T-cell (primary cell): ENCODE measurements at regions not wholly inside any gene's neighbourhood (a gene's known extent, or its start where the extent isn't known, plus 50 kb on each side); places are given as distances from the start of the nearest gene placed in this dataset.

Source experiments
- ATAC-seq, 4 experiments: fragments of 200-7000 bp in 3 of 4; fragments of 150-1000 bp in 1 of 4; cut with Tn5 transposase; replicated peaks in 1 of 4; 1 replicate in 3 of 4; 2 replicates in 1 of 4; pipeline ENCODE4 v1.10.0; 2021; ENCODE audit warnings: moderate library complexity in 3 of 4, mild to moderate bottlenecking in 2 of 4, moderate number of reproducible peaks in 1 of 4
- CTCF ChIA-PET, 2 donors: fragments of 300-600 bp; sonication (Branson Sonifier 250); formaldehyde crosslinking; loops; one replicate each; lab custom pipeline; 2022; ENCODE audit warnings: antibody characterized with exemption in 2 of 2; lab: Charles Lee
- POLR2A ChIA-PET, 2 donors: fragments of 300-600 bp; sonication (Branson Sonifier 250); formaldehyde crosslinking; loops; one replicate each; lab custom pipeline; 2022; ENCODE audit warnings: antibody characterized with exemption in 2 of 2; lab: Charles Lee
- DNase-seq, 35 experiments: peaks; one replicate each; pipeline versions ENCODE4 v3.0.0 to v3.0.0-alpha.2; 2013 to 2023
- H3K27ac ChIP-seq: one replicate; pipeline ENCODE4 v1.5.1; 2013; ENCODE audit warnings: low read length
- H3K27me3 ChIP-seq, 2 experiments: replicated peaks in 1 of 2; 1 replicate in 1 of 2; 2 replicates in 1 of 2; pipeline versions ENCODE4 v1.6.1 to v1.7.0; 2013; ENCODE audit warnings: low read length in 1 of 2, mixed read lengths in 1 of 2; ENCODE audit not compliant: control insufficient read depth in 2 of 2, insufficient read depth in 2 of 2; ENCODE audit errors: extremely low read depth in 1 of 2
- H3K36me3 ChIP-seq, 2 donors: 1 replicate in 1 of 2; 2 replicates in 1 of 2; pipeline versions ENCODE4 v1.6.1 to v1.7.0; 2013; ENCODE audit warnings: low read length in 1 of 2; ENCODE audit not compliant: control insufficient read depth in 2 of 2, insufficient read depth in 1 of 2; ENCODE audit errors: extremely low read depth in 1 of 2
- H3K4me1 ChIP-seq, 2 experiments: 1 replicate in 1 of 2; 2 replicates in 1 of 2; pipeline versions ENCODE4 v1.6.1 to v1.7.0; 2013; ENCODE audit warnings: low read length in 2 of 2, mixed read lengths in 1 of 2; ENCODE audit not compliant: insufficient read depth in 2 of 2, control insufficient read depth in 1 of 2; ENCODE audit errors: extremely low read depth in 1 of 2
- H3K4me3 ChIP-seq, 2 donors: 1 replicate in 1 of 2; 2 replicates in 1 of 2; pipeline versions ENCODE4 v1.5.1 to v1.7.0; 2013; ENCODE audit warnings: mild to moderate bottlenecking in 2 of 2, low read length in 1 of 2, moderate library complexity in 1 of 2; ENCODE audit not compliant: control insufficient read depth in 1 of 2; ENCODE audit errors: extremely low read depth in 1 of 2
- H3K9me3 ChIP-seq: 2 replicates; pipeline ENCODE4 v1.7.0; 2013
- H3K27ac Mint-ChIP-seq, 2 donors: one replicate each; pipeline ENCODE4 v1.8.0; 2020 to 2021; ENCODE audit warnings: mild to moderate bottlenecking in 2 of 2, mixed read lengths in 2 of 2
- H3K27me3 Mint-ChIP-seq, 2 donors: one replicate each; pipeline ENCODE4 v1.8.0; 2021 to 2022; ENCODE audit warnings: mixed read lengths in 2 of 2
- H3K36me3 Mint-ChIP-seq: one replicate; pipeline ENCODE4 v1.8.0; 2021; ENCODE audit warnings: mixed read lengths
- H3K4me1 Mint-ChIP-seq, 3 donors: one replicate each; pipeline ENCODE4 v1.8.0; 2020 to 2022; ENCODE audit warnings: mixed read lengths in 3 of 3, mild to moderate bottlenecking in 1 of 3
- H3K4me3 Mint-ChIP-seq, 3 donors: one replicate each; pipeline ENCODE4 v1.8.0; 2020 to 2022; ENCODE audit warnings: mild to moderate bottlenecking in 3 of 3, mixed read lengths in 3 of 3, moderate library complexity in 3 of 3
- H3K9me3 Mint-ChIP-seq, 3 donors: one replicate each; pipeline ENCODE4 v1.8.0; 2020 to 2022; ENCODE audit warnings: mixed read lengths in 3 of 3
- WGBS: methylation state at CpG from one replicate; pipeline ENCODE4 v1.1.5; 2013; ENCODE audit warnings: missing lambda C conversion rate; ENCODE audit not compliant: insufficient coverage; 5-methylcytosine and 5-hydroxymethylcytosine counted together

DNA sequence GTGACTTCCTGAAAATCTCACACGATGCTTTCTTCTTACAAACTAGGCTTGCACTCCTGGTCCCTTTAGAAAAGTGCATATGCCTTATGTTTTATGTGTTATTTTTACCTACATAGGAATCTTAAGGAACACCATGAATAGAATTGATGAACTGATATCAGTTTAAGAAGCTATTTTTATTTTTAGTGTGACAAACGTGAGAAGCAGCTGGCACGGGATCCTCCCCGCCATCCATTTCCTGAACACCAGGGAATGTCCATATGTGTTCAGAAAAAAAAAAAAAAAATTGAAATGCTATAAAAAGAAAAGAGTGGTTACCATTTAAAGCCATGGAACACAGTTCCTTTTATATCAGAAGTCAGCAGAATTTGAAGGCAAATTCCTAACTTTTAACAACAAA lies 1096.1 kb upstream of the PRKX start:
- ATAC-seq (no peak), DNase-seq (no peak)
- no peak overlapping the region for H3K27ac ChIP-seq
- no peaks in the 10 kb centered on the region for H3K9me3 ChIP-seq
- ChIA-PET POLR2A (no interaction called here), CTCF (no interaction called here)
- Mint-ChIP-seq H3K36me3 (no peaks in the 10 kb centered on the region), H3K4me3 (no peak overlapping the region), H3K9me3 (peaks cover 0 to 9% (median 7%) of the 10 kb centered on the region in 3 donors), H3K27me3 (no peaks in the 10 kb centered on the region), H3K27ac (no peak overlapping the region), H3K4me1 (no peaks in the 10 kb centered on the region)
- H3K4me3 ChIP-seq, result no peak overlapping the region
- no peaks in the 10 kb centered on the region for H3K4me1 ChIP-seq
- WGBS, result no CpG with 5 or more reads among the region's 4 CpGs
- no peaks in the 10 kb centered on the region for H3K27me3 ChIP-seq
- H3K36me3 ChIP-seq, result no peaks in the 10 kb centered on the region

DNA sequence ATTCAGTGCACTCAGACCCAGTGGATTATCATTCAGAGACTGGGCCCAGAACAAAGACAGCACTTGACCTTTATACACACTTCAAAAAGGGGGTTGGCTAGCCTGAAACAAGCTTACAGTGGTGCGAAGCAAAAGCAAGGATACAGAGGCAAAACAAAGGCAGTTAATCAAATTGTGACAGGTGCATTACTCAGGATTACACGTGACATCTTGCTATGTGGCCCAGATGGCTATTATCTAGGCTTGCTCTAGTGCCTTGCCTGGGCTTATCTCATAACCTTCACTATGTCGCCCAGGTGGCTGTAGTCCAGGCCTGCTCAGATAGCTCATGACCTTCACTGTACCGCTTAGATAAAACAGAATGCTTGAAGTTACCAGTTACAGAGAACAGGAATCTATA lies 1092.1 kb upstream of the PRKX start:
- no peaks in the 10 kb centered on the region for H3K4me1 Mint-ChIP-seq
- H3K27me3 Mint-ChIP-seq, result no peaks in the 10 kb centered on the region
- no peak overlapping the region for H3K4me3 Mint-ChIP-seq
- H3K4me1 ChIP-seq, result no peaks in the 10 kb centered on the region
- no peak overlapping the region for H3K4me3 ChIP-seq
- ChIA-PET POLR2A (no interaction called here), CTCF (no interaction called here)
- no peak overlapping the region for H3K27ac Mint-ChIP-seq
- H3K9me3 ChIP-seq, result no peaks in the 10 kb centered on the region
- DNase-seq (no peak), ATAC-seq (no peak)
- no peaks in the 10 kb centered on the region for H3K36me3 Mint-ChIP-seq
- 67% methylated on average over 3 of the region's 4 CpGs for WGBS
- H3K27ac ChIP-seq, result no peak overlapping the region
- peaks cover 0 to 18% (median 4%) of the 10 kb centered on the region in 3 donors for H3K9me3 Mint-ChIP-seq
- H3K27me3 ChIP-seq, result no peaks in the 10 kb centered on the region
- no peaks in the 10 kb centered on the region for H3K36me3 ChIP-seq

DNA sequence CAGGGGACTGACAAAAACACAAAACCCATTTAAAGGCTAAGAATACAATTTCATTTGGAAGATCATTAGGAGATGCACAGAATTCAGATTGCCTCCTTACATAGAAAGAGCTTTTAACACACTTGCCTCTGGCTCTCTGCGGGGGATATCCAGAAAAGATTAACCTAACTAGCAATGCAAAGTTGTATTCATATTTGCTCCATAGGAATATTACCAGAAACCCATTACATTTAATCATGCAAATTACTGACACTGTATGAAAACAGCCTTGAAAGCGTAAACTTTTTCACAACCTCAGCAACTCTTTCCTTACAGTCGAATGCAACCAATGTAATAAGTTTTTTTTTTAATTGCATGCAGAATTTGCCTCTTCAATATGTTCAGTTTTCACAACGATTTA lies 1087.3 kb upstream of the PRKX start:
- POLR2A ChIA-PET, result no interaction called here
- Histone ChIP-seq H3K9me3 (no peaks in the 10 kb centered on the region), H3K27me3 (no peaks in the 10 kb centered on the region), H3K4me3 (no peak overlapping the region), H3K4me1 (no peaks in the 10 kb centered on the region), H3K36me3 (no peaks in the 10 kb centered on the region), H3K27ac (no peak overlapping the region)
- ATAC-seq (no peak), DNase-seq (no peak)
- Mint-ChIP-seq H3K36me3 (no peaks in the 10 kb centered on the region), H3K4me1 (no peaks in the 10 kb centered on the region), H3K27ac (no peak overlapping the region), H3K27me3 (no peaks in the 10 kb centered on the region), H3K4me3 (no peak overlapping the region), H3K9me3 (peaks cover 0 to 9% (median 4%) of the 10 kb centered on the region in 3 donors)
- CTCF ChIA-PET, result no interaction called here
- no CpG with 5 or more reads among the region's 4 CpGs for WGBS

DNA sequence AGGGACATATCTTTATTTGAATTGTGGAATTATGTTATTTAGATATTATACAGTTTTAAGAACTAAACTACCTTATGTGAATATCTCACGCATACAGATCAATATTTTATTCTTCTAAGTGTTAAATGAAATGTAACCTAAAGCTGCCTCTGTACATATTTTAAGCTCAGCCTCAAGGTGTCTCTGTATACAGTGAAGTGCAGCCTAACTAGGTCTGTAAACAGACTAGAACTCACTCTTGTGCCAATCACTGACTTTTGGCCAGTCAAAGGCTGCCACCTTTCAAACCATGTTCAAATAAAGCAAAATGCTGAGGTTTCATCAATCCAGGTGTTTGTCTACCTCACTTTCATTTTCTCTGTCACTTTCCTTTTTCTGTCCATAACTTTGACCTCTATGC lies 1074.5 kb upstream of the PRKX start:
- H3K27ac Mint-ChIP-seq, result no peak overlapping the region
- no peak overlapping the region for H3K4me3 Mint-ChIP-seq
- H3K9me3 ChIP-seq, result no peaks in the 10 kb centered on the region
- H3K36me3 Mint-ChIP-seq, result no peaks in the 10 kb centered on the region
- no peaks in the 10 kb centered on the region for H3K27me3 Mint-ChIP-seq
- H3K4me1 ChIP-seq, result no peaks in the 10 kb centered on the region
- H3K9me3 Mint-ChIP-seq, result no peaks in the 10 kb centered on the region
- ATAC-seq (no peak), DNase-seq (no peak)
- H3K4me1 Mint-ChIP-seq, result no peaks in the 10 kb centered on the region
- CTCF ChIA-PET, result no interaction called here
- H3K27me3 ChIP-seq, result no peaks in the 10 kb centered on the region
- no peak overlapping the region for H3K27ac ChIP-seq
- no peaks in the 10 kb centered on the region for H3K36me3 ChIP-seq
- no CpG with 5 or more reads among the region's 1 CpG for WGBS
- POLR2A ChIA-PET, result no interaction called here
- no peak overlapping the region for H3K4me3 ChIP-seq

DNA sequence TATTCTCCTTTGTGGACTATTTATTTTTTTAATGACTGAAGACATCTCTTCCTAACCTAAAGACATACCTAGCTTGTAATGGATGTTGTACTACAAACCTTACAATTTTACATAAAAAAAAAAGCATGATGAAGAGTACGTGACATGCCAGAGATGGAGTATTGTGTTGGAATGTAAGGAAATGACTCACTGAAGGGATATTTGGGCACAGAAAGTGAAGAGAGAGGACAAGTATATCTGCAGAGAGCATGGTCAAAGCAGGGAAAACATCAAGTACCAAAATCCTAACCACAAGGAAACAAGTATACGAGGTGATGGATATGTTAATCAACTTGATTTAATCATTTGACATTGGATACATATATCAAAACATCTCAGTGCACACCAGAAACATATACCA lies 1051.4 kb upstream of the PRKX start:
- no peaks in the 10 kb centered on the region for H3K27me3 ChIP-seq
- H3K4me1 ChIP-seq, result no peaks in the 10 kb centered on the region
- H3K36me3 ChIP-seq, result no peaks in the 10 kb centered on the region
- H3K27ac Mint-ChIP-seq, result no peak overlapping the region
- no peak overlapping the region for H3K4me3 Mint-ChIP-seq
- no peak for ATAC-seq
- DNase-seq, result no peak
- no peaks in the 10 kb centered on the region for H3K36me3 Mint-ChIP-seq
- no CpG with 5 or more reads among the region's 2 CpGs for WGBS
- peaks cover 2 to 9% (median 9%) of the 10 kb centered on the region in 3 donors for H3K9me3 Mint-ChIP-seq
- H3K4me3 ChIP-seq, result no peak overlapping the region
- CTCF ChIA-PET, result no interaction called here
- H3K4me1 Mint-ChIP-seq, result no peaks in the 10 kb centered on the region
- no peaks in the 10 kb centered on the region for H3K9me3 ChIP-seq
- no peak overlapping the region for H3K27ac ChIP-seq
- no peaks in the 10 kb centered on the region for H3K27me3 Mint-ChIP-seq
- POLR2A ChIA-PET, result no interaction called here

DNA sequence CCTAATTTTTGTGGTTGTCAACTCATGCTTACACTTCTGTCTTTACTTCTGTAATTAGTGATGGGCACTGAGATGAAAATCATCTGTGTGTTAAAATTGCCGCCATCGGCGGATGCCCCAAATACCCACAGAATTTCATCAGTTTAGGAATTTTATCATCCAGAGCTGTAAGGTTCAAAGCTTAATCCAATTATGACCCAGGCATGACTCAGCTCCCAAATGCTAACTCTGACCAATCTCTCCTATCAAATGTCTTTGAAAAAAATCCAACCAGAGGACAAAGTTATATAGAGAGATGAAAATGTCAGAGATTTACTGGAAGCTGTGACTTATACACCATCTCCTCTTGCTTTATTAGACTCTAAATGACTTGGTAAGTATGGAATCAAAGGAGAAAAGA lies 1048.7 kb upstream of the PRKX start:
- Mint-ChIP-seq H3K4me3 (no peak overlapping the region), H3K27ac (no peak overlapping the region), H3K4me1 (no peaks in the 10 kb centered on the region), H3K36me3 (no peaks in the 10 kb centered on the region), H3K27me3 (no peaks in the 10 kb centered on the region), H3K9me3 (peaks cover 2 to 14% (median 13%) of the 10 kb centered on the region in 3 donors)
- Histone ChIP-seq H3K9me3 (no peaks in the 10 kb centered on the region), H3K36me3 (no peaks in the 10 kb centered on the region), H3K4me3 (no peak overlapping the region), H3K27ac (no peak overlapping the region), H3K4me1 (no peaks in the 10 kb centered on the region), H3K27me3 (no peaks in the 10 kb centered on the region)
- ChIA-PET CTCF (no interaction called here), POLR2A (interaction anchor here in 1 of 2 donors (0.7 kb wide), 1 partner anchor 365 kb away, joined by 3 read pairs; no protein-coding TSS in a partner anchor)
- no CpG with 5 or more reads among the region's 3 CpGs for WGBS
- no peak for ATAC-seq
- no peak for DNase-seq
